Neuronal stem cell (in vitro differentiated cells): ENCODE measurements at regions not wholly inside any gene's neighbourhood (a gene's known extent, or its start where the extent isn't known, plus 50 kb on each side); places are given as distances from the start of the nearest gene placed in this dataset.

ENCODE experiments used
- DNase-seq: peaks from one replicate; pipeline ENCODE4 v3.0.0-alpha.2; 2013; ENCODE audit warnings: low spot score
- H2AFZ ChIP-seq: one replicate; pipeline ENCODE4 v1.6.1; 2013; ENCODE audit warnings: mild to moderate bottlenecking, low read length, inconsistent platforms
- H2AK5ac ChIP-seq: 2 replicates; pipeline ENCODE4 v1.6.1; 2013; ENCODE audit warnings: low read depth, mild to moderate bottlenecking, inconsistent platforms, low read length, moderate library complexity, mixed read lengths
- H2BK120ac ChIP-seq: 2 replicates; pipeline ENCODE4 v1.6.1; 2013; ENCODE audit warnings: low read depth, mild to moderate bottlenecking, inconsistent platforms, low read length, moderate library complexity, mixed read lengths
- H2BK12ac ChIP-seq: one replicate; pipeline ENCODE4 v1.6.1; 2013; ENCODE audit warnings: low read length, inconsistent platforms
- H2BK15ac ChIP-seq: 2 replicates; pipeline ENCODE4 v1.6.1; 2013; ENCODE audit warnings: mild to moderate bottlenecking, low read length, inconsistent platforms, mixed read lengths
- H2BK5ac ChIP-seq: one replicate; pipeline ENCODE4 v1.6.1; 2013; ENCODE audit warnings: inconsistent platforms, mild to moderate bottlenecking, low read length, moderate library complexity
- H3K14ac ChIP-seq: one replicate; pipeline ENCODE4 v1.6.1; 2013; ENCODE audit warnings: low read length, inconsistent platforms
- H3K18ac ChIP-seq: 2 replicates; pipeline ENCODE4 v1.6.1; 2013; ENCODE audit warnings: low read length, inconsistent platforms
- H3K23ac ChIP-seq: 2 replicates; pipeline ENCODE4 v1.6.1; 2013; ENCODE audit warnings: low read depth, mild to moderate bottlenecking, mixed read lengths, low read length, inconsistent platforms; ENCODE audit not compliant: poor library complexity
- H3K27ac ChIP-seq: replicated peaks from 3 replicates; pipeline ENCODE4 v1.5.1; 2013; ENCODE audit warnings: low read length, inconsistent platforms
- H3K27me3 ChIP-seq, 3 experiments: 2 replicates each; pipeline ENCODE4 v1.6.1; 2013; ENCODE audit warnings: low read length in 3 of 3, mild to moderate bottlenecking in 2 of 3, inconsistent platforms in 1 of 3, low read depth in 1 of 3, mixed read lengths in 1 of 3, moderate library complexity in 1 of 3; ENCODE audit not compliant: control insufficient read depth in 3 of 3, insufficient read depth in 3 of 3
- H3K36me3 ChIP-seq, 2 donors: replicated peaks in 1 of 2; 2 replicates each; pipeline ENCODE4 v1.6.1; 2013; ENCODE audit warnings: low read length in 2 of 2; ENCODE audit not compliant: control insufficient read depth in 2 of 2, insufficient read depth in 2 of 2
- H3K4ac ChIP-seq: 2 replicates; pipeline ENCODE4 v1.6.1; 2013; ENCODE audit warnings: inconsistent platforms, mild to moderate bottlenecking, low read length, moderate library complexity
- H3K4me1 ChIP-seq, 2 donors: 1 replicate in 1 of 2; 2 replicates in 1 of 2; pipeline ENCODE4 v1.6.1; 2013; ENCODE audit warnings: low read length in 2 of 2, low read depth in 1 of 2; ENCODE audit not compliant: control insufficient read depth in 2 of 2, insufficient read depth in 1 of 2
- H3K4me2 ChIP-seq: one replicate; pipeline ENCODE4 v1.6.1; 2013; ENCODE audit warnings: mild to moderate bottlenecking, low read length, inconsistent platforms; ENCODE audit not compliant: insufficient read depth, poor library complexity, severe bottlenecking
- H3K4me3 ChIP-seq, 2 donors: 2 replicates each; pipeline ENCODE4 v1.5.1; 2013; ENCODE audit warnings: low read length in 2 of 2, mild to moderate bottlenecking in 2 of 2, inconsistent platforms in 1 of 2, moderate library complexity in 1 of 2
- H3K79me1 ChIP-seq: one replicate; pipeline ENCODE4 v1.6.1; 2013; ENCODE audit warnings: low read depth, mild to moderate bottlenecking, inconsistent platforms, low read length, moderate library complexity
- H3K9ac ChIP-seq: one replicate; pipeline ENCODE4 v1.6.1; 2013; ENCODE audit warnings: mild to moderate bottlenecking, low read depth, low read length, inconsistent platforms; ENCODE audit not compliant: poor library complexity
- H3K9me3 ChIP-seq, 2 donors: replicated peaks in 1 of 2; 2 replicates each; pipeline versions ENCODE3 to v1.6.1; 2013; ENCODE audit warnings: low read length in 2 of 2, mild to moderate bottlenecking in 2 of 2, inconsistent platforms in 1 of 2, low read depth in 1 of 2, mixed read lengths in 1 of 2, moderate library complexity in 1 of 2; ENCODE audit not compliant: control insufficient read depth in 2 of 2, insufficient read depth in 1 of 2
- H4K8ac ChIP-seq: one replicate; pipeline ENCODE4 v1.6.1; 2013; ENCODE audit warnings: low read depth, mild to moderate bottlenecking, inconsistent platforms, low read length, moderate library complexity
- H4K91ac ChIP-seq: one replicate; pipeline ENCODE4 v1.6.1; 2013; ENCODE audit warnings: low read length, low read depth, mild to moderate bottlenecking, inconsistent platforms; ENCODE audit not compliant: poor library complexity
- WGBS, 2 donors: extraction: QIAGEN DNeasy Blood & Tissue Kit; methylation state at CpG; one replicate each; pipeline ENCODE4 v1.1.7; 2013; ENCODE audit warnings: missing lambda C conversion rate in 2 of 2, mixed read lengths in 1 of 2; ENCODE audit not compliant: insufficient read length in 2 of 2, insufficient replicate concordance in 1 of 2; ENCODE audit errors: extremely low coverage in 2 of 2; 5-methylcytosine and 5-hydroxymethylcytosine counted together

DNA sequence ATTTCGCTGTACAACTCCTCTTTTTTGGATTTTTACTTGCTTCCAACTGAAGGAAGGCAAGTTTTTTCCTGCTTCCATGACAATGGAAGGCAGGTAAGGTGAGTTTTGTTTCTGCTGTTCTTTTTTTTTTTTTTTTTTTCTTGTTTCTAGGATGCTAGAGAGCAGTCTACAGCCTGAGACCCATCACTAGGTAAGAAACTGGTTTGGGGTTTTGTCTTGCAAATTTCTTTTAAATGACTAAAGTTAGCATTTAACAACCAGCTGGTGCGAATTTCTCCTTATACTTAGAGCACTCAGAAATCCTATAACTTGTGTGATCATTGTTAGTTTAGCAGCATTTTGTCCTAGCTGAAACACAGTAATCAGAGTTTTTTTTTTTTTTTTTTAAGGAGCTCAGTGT lies 378.4 kb upstream of the CNKSR2 start:
- no peak overlapping the region for H2AK5ac ChIP-seq
- H3K9me3 ChIP-seq = no peaks in the 10 kb centered on the region
- no peak overlapping the region for H3K23ac ChIP-seq
- H3K27me3 ChIP-seq = no peaks in the 10 kb centered on the region
- no peak overlapping the region for H2BK15ac ChIP-seq
- no peak overlapping the region for H3K4ac ChIP-seq
- DNase-seq = no peak
- no peak overlapping the region for H2BK120ac ChIP-seq
- no peak overlapping the region for H2BK5ac ChIP-seq
- WGBS, 2 donors = no CpG with 5 or more reads among the region's 2 CpGs
- H2BK12ac ChIP-seq = no peak overlapping the region
- no peak overlapping the region for H4K91ac ChIP-seq
- no peak overlapping the region for H2AFZ ChIP-seq
- H3K27ac ChIP-seq = no peak overlapping the region
- H3K4me3 ChIP-seq = no peak overlapping the region
- H3K9ac ChIP-seq = no peak overlapping the region
- no peaks in the 10 kb centered on the region for H3K36me3 ChIP-seq
- H3K79me1 ChIP-seq = no peaks in the 10 kb centered on the region
- H4K8ac ChIP-seq = no peak overlapping the region
- no peak overlapping the region for H3K14ac ChIP-seq
- H3K4me2 ChIP-seq = no peak overlapping the region
- no peaks in the 10 kb centered on the region for H3K4me1 ChIP-seq
- H3K18ac ChIP-seq = no peak overlapping the region

DNA sequence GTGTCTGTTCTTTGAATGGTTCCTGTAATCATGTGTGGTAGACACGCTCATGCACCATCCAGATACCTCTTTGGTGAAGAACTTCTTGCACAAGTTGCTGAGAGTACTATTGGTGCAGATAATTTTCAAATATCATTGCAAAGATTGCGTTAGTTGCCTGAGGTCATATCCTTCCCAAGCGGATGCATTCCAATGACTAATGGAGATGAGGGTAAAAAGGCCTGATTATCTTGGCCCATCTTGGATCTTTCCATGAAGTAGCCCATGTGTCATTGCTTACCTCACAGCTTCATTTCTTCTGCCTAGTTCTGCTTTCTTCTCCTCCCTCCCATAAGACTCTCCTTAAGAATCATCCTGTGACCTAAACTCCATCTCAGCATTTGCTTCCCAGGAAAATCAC lies 384.9 kb upstream of the CNKSR2 start:
- H2BK5ac ChIP-seq = no peak overlapping the region
- H4K8ac ChIP-seq = no peak overlapping the region
- H4K91ac ChIP-seq = no peak overlapping the region
- no peak overlapping the region for H3K23ac ChIP-seq
- no peak overlapping the region for H3K14ac ChIP-seq
- no peak overlapping the region for H3K18ac ChIP-seq
- H2BK12ac ChIP-seq = no peak overlapping the region
- no peak overlapping the region for H3K4me3 ChIP-seq
- H3K9me3 ChIP-seq = no peaks in the 10 kb centered on the region
- H2BK15ac ChIP-seq = no peak overlapping the region
- no peak for DNase-seq
- H3K4me1 ChIP-seq = no peaks in the 10 kb centered on the region
- H3K9ac ChIP-seq = no peak overlapping the region
- H3K79me1 ChIP-seq = no peaks in the 10 kb centered on the region
- no peak overlapping the region for H3K27ac ChIP-seq
- no peaks in the 10 kb centered on the region for H3K27me3 ChIP-seq
- no peak overlapping the region for H2AK5ac ChIP-seq
- H3K4ac ChIP-seq = no peak overlapping the region
- WGBS, 2 donors = no CpG with 5 or more reads among the region's 3 CpGs
- H3K36me3 ChIP-seq = no peaks in the 10 kb centered on the region
- no peak overlapping the region for H2AFZ ChIP-seq
- no peak overlapping the region for H3K4me2 ChIP-seq
- H2BK120ac ChIP-seq = no peak overlapping the region

DNA sequence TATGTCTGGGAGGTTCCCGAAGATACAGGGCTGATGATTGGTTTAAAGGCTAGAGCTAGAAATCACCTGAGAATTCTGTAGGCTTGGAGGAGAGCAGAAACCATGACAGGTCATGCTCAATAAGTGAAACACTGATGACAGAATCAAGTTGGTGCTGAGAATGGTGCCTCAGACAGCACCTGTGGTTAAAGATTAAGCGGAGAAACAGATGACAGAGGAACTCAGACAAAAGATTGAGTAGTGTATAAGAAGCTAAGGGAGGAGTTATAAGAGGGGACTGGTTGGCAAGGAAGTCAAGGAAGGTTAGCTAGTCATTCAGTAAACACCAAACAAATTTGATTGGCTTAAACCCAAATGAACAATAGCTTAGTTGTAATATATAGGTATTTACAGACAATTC lies 385.4 kb upstream of the CNKSR2 start:
- Histone ChIP-seq H3K36me3 (no peaks in the 10 kb centered on the region), H3K27ac (no peak overlapping the region)

GRCh38 chrX:20988118-20988517 lies 386.1 kb upstream of the CNKSR2 start:
- H3K27ac ChIP-seq = no peak overlapping the region
- H3K18ac ChIP-seq = no peak overlapping the region
- H4K8ac ChIP-seq = no peak overlapping the region
- H3K9me3 ChIP-seq = no peaks in the 10 kb centered on the region
- DNase-seq = no peak
- H2AFZ ChIP-seq = no peak overlapping the region
- no peak overlapping the region for H3K4me3 ChIP-seq
- no peak overlapping the region for H3K23ac ChIP-seq
- no peaks in the 10 kb centered on the region for H3K36me3 ChIP-seq
- no peak overlapping the region for H2AK5ac ChIP-seq
- H2BK15ac ChIP-seq = no peak overlapping the region
- H3K79me1 ChIP-seq = no peaks in the 10 kb centered on the region
- no peaks in the 10 kb centered on the region for H3K27me3 ChIP-seq
- no peak overlapping the region for H3K14ac ChIP-seq
- no peak overlapping the region for H2BK12ac ChIP-seq
- no peak overlapping the region for H3K4me2 ChIP-seq
- H3K4ac ChIP-seq = no peak overlapping the region
- no CpG with 5 or more reads among the region's 3 CpGs for WGBS, 2 donors
- H3K4me1 ChIP-seq = no peaks in the 10 kb centered on the region
- H2BK5ac ChIP-seq = no peak overlapping the region
- no peak overlapping the region for H2BK120ac ChIP-seq
- no peak overlapping the region for H3K9ac ChIP-seq
- H4K91ac ChIP-seq = no peak overlapping the region

More for the DNA sequence above, 385.4 kb upstream of the CNKSR2 start:
- no peak overlapping the region for H4K8ac ChIP-seq
- H3K4me3 ChIP-seq = no peak overlapping the region
- no peak overlapping the region for H3K4ac ChIP-seq
- no CpG with 5 or more reads among the region's 2 CpGs for WGBS, 2 donors
- H3K4me1 ChIP-seq = no peaks in the 10 kb centered on the region
- no peak overlapping the region for H4K91ac ChIP-seq
- H2BK15ac ChIP-seq = no peak overlapping the region
- no peak overlapping the region for H3K18ac ChIP-seq
- no peak overlapping the region for H3K4me2 ChIP-seq
- H3K79me1 ChIP-seq = no peaks in the 10 kb centered on the region
- H2AK5ac ChIP-seq = no peak overlapping the region
- no peak for DNase-seq
- no peaks in the 10 kb centered on the region for H3K27me3 ChIP-seq
- no peak overlapping the region for H3K23ac ChIP-seq
- H3K9me3 ChIP-seq = no peaks in the 10 kb centered on the region
- H2BK12ac ChIP-seq = no peak overlapping the region
- H3K14ac ChIP-seq = no peak overlapping the region
- H2BK120ac ChIP-seq = no peak overlapping the region
- H3K9ac ChIP-seq = no peak overlapping the region
- no peak overlapping the region for H2AFZ ChIP-seq
- H2BK5ac ChIP-seq = no peak overlapping the region
